ENCODE measurements at regions not wholly inside any gene's neighbourhood (a gene's known extent, or its start where the extent isn't known, plus 50 kb on each side); places are given as distances from the start of the nearest gene placed in this dataset.

DNA sequence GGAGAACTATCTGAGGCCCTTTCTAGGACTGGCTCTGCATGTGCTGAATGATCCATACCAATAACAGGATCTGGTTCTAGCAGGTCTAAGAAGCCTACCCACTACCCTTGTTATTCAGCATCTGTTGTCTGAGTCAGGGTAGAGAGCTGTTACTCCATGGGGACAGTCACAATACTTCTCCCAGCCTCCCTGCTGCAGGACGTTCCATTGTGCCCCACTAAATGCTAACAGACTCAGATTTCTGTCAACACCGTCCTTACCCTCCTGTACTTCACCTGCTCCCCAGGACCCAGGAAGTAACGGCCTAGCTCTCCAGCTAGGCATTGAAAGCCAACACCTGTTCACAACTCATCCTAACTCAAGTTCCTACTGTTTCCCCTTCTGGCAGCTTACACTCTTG is 719.7 kb upstream of the ID2 start:
- TF ChIP-seq, protein P1, sequence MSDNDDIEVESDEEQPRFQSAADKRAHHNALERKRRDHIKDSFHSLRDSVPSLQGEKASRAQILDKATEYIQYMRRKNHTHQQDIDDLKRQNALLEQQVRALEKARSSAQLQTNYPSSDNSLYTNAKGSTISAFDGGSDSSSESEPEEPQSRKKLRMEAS (IDR thresholded peaks at IDR 0.05; ENCODE audit: low read depth, low read length) = no peak
- TF ChIP-seq CTCF (IDR thresholded peaks at IDR 0.05; ENCODE audit: low read depth, low read length) = no peak
- no peak for TF ChIP-seq POLR2A (IDR thresholded peaks at IDR 0.05; ENCODE audit: extremely low read depth, insufficient read length)
- no peak for TF ChIP-seq MYC (IDR thresholded peaks at IDR 0.05; ENCODE audit: low read depth, low read length)

Measured in NB4 (cell line).